GM19452 (cell line): ENCODE measurements at regions not wholly inside any gene's neighbourhood (a gene's known extent, or its start where the extent isn't known, plus 50 kb on each side); places are given as distances from the start of the nearest gene placed in this dataset.
"Not testable (repeated sequence)": the region's sequence is repeated elsewhere in the genome, so short reads cannot be mapped to it uniquely, and the experiment has no call there.

ENCODE experiments used
- ATAC-seq: cut with Tn5 transposase; IDR thresholded peaks from one replicate; pipeline ENCODE4 v1.9.1; 2021; ENCODE audit not compliant: unreplicated experiment

DNA sequence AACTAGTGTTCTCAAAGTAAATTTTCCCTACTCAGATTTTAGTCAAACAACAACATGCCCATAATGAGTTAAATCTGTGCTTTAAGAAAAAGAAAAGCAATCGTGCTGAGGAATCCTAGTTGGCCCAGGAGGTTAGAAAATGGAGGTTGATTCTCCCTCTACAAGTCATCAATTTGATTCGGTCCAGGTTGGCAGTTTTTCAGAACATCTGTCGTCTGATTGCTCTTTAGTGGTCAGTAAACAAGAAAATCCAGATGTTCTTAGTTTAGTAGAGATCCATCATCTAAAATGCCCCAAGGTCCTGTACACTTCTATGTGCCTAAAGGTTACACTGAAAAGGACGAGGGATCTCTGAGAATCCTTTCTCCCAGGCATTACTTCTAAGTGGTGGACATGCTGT is 659.2 kb downstream of the MTRR start:
- ATAC-seq = no peak

- no peak for ATAC-seq
These were observed 669.9 kb downstream of the MTRR start for GRCh38 chr5:8538821-8539220.

- ATAC-seq = no peak
These were observed 671.4 kb downstream of the MTRR start for GRCh38 chr5:8540317-8540716.

DNA sequence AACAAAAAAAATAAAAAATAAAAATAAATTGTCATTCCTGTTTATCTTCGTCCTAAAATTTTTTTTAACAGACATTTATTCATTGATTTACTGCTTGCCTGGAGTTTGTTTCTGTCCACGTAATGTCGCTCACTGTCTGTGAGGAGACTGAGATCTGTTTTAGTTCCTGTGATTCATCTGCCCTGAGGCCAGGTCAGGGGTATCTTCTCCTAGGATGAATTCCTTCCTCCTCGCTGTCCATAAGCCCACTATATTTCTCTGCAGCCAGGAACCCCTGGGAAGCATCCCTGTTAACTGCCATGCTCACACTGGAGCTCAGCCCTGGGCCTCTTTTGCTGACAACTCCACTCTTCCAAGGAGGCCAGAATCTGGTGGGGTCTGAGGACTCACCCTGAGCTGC is 682.0 kb downstream of the MTRR start:
- ATAC-seq = no peak

GRCh38 chr5:8553364-8553763 is 684.4 kb downstream of the MTRR start:
- no peak for ATAC-seq

GRCh38 chr5:8557728-8558127 is 688.8 kb downstream of the MTRR start:
- ATAC-seq = no peak

GRCh38 chr5:8560776-8561175 is 691.8 kb downstream of the MTRR start:
- ATAC-seq = no peak

DNA sequence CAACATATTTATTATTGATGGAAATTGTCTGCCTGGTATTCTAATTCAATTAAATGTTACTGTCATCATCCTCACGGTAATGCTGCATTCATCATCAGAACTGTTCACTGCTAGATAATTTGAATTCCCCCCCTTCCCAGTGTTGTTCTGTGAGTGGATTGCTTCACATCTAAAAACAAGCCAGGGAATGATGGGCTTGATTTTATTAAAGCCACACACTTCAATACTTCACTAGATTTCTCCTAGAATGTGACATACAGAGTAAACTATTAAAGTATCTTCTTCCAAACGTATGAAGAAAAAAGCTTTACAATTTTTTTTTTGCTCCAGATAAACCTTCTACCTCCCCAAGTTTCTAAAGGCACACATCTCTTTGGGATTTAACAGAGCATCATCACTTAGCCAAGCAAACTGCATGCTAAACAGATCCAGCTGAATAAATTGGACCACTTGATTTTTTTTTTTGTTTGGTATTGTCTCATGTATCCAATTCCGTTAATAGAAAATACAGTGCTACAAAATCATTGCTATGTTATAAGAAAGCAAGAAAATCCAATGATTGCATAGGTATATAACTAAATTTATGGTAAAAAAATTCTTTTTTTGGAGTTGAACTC is 692.4 kb downstream of the MTRR start:
- no peak for ATAC-seq

DNA sequence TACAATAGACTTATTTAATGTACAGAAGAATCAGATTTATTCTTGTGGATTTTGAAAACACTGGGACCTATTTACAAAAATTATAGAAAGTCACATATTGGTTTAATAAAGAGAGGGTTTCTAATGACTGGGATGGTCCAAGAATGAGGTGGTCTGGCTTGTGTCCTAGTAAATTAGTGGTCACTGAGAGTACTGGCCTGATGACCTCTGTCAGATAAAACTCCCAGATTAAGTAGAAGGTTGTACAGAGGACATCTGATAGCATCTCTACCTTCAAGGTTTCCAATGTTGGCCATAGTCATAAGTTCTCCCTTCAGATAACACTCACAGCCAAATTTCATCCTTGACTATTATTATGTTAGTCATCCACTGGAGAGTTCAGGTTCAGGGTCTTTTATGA is 692.9 kb downstream of the MTRR start:
- no peak for ATAC-seq

GRCh38 chr5:8563540-8563939 is 694.6 kb downstream of the MTRR start:
- not testable (repeated sequence) for ATAC-seq

DNA sequence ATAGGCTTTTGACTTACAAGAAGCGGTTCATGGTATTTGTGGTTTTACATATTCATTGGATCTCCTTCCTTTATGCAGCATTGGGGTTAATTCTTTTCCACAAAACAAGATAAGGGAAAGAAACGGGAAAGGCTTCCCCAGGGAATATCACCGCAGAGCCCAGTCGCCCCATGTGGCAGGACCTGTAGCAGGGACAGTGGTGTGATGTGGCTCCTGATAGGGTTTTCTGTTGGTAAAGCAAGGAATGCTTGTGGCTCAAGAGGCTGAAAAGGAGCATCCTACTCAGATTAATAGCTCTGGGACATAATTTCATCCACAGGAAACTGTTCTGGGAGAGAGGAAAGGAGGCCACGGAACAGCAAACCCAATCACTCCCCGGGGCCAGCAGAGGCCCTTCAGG is 699.9 kb downstream of the MTRR start:
- ATAC-seq = no peak

- no peak for ATAC-seq
These were observed 701.6 kb downstream of the MTRR start for GRCh38 chr5:8570528-8570927.

DNA sequence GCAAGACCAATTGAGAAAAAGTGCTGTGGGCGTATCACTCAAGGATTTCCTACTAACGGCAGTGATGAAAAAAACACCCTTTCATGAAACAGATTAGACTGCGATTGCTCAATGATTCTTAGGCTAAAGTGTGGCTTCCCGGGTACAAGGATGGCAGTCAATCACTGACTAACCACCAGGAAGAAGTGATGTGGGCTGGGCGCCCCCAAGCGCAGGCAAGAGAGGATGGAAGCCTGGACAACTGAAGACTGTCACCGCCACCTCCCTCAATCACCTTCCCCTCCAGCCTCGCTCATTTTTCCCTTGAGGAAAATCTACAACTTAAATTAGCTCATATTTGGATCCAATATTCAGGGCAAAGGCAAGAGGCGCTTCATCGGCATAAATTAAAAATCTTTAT is 707.2 kb downstream of the MTRR start:
- no peak for ATAC-seq

DNA sequence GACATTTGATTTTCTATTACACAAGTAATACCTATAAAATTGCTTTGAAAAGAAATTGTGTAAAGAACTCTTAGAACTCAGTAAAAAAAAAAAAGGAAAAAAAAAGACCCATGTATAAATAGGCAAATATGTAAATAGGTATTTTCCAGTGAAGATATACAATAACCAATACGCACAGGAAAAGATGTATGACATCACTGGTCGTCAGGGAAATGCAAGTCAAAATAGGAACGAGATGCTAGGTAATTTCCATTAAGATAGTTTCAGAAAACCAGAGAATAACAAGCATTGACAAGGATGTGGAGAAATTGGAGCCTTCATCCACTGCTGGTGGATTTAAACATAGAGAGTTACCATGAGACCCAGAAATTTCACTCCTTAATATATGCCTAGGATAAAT is 708.8 kb downstream of the MTRR start:
- no peak for ATAC-seq

DNA sequence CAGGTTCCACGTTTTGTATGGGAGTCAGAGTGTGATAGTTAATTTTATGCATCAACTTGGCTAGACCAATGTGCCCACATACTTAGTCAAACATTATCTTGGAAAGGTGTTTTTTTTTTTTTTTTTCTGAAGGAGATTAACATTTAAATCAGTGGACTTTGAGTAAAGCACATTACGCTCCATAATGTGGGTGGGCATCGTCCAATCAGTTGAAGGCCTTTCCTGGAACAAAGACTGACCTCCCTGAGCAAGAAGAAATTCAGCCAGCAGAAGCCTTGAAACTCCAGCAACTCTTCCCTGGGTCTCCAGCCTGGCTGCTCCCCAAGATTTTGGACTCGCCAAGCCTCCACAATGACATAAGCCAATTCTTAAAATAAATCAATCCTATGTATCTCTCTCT is 711.4 kb downstream of the MTRR start:
- ATAC-seq = no peak

DNA sequence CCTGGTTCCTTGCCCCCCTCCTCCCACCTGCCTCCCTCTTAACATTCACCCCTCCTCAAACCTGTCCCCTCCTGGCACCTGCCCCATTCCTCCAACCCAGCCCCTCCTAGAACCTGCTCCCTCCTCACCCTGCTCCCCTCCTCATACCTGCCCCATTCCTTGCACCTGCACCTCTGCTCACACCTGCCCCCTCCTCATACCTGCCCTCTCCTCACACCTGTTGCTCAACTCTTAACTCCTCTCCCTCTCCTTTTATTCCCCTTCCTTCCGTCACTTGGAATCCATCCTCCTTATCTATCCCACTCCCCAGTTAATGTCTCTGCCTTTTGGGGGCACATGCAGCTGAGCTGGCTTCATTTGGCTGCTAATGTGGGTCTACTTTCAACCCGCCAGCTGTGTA is 712.1 kb downstream of the MTRR start:
- no peak for ATAC-seq

DNA sequence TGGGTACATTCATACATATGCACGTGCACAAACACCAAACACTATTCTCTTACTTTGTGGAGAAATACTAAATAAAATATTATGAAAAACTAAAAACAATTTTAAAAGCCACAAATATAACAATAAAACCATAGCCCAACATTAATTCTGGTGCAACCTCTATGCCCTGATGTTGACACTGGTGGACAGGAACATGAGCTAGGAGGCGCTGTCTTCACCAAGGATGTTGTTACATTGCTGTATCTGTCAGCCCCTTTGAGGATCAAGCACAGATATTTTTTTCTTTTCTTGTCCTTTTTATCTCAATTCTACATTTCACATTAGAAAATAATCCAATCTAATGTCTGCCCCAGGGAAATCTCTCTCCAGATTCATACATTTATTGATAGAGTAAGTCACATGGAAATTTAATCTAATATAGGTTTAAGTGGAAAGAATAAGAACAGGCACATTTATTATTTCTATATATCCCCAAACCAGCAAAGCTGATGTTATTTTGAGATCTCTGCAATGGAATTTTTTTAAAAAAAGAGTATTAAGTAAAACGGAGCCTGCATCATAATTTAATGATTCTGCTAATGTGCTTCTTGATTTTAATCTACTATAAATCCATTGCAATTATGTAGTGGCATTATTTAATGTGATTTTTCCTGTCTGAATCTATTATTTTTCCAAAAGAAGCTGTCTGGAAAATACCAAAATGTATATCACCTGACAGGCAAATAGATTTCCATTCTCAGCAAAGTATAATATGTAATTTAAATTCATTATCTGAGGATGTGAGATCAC is 716.5 kb downstream of the MTRR start:
- ATAC-seq = no peak

DNA sequence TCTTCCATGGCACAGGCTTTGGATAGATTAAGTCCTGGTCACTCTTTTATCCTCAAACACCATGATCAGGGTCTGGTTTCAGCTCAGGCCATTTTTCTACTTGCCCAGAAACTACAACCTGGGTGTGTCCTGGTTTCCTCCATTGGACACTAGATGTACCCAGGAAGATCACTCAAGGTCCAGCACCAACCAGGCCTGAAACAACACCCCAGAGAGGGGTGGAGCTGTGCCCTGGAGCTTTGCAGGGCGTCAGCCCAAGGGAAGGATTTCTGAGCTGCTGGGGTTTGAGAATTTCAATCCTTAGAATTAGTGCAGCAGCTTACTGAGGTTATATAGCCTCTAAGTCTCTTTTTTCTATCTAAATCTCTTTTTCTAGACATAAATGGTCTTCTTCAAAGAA is 722.0 kb downstream of the MTRR start:
- ATAC-seq = no peak

DNA sequence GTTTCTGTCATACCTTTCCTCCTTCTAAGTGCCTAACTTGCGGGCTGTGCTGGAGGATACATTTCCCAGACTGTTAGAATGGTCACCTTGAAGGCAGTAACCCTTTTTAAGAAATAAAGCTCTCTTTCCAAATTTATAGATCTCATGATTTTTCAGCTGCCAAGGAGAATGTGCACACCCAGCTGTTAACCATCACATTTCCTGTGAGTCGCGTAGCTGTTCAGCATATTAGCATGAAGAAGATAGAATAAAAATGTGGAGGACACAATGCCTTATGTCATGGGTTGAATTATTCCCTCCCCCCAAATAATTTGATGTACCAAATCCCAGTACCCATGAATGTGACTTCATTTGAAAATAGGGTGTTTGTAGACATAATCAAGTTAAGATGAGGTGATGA is 729.4 kb downstream of the MTRR start:
- no peak for ATAC-seq

DNA sequence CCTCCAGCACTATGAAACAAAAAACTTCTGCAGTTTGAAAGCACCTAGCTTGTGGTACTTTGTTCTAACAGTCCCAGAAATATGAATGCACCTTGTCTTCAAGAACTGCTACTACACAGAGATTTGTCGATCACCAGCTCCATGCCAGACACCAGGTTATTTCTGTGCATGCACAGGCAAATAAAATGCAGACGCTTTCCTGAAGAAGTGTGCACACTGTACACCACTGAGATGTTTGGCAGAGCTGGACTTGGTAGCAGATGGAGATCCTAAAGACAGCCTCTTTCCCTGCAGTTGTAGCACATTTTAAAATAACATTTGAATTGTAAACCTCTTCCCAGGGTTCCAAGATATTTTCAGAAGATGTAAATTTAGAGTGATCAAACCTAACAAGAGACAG is 730.0 kb downstream of the MTRR start:
- no peak for ATAC-seq

DNA sequence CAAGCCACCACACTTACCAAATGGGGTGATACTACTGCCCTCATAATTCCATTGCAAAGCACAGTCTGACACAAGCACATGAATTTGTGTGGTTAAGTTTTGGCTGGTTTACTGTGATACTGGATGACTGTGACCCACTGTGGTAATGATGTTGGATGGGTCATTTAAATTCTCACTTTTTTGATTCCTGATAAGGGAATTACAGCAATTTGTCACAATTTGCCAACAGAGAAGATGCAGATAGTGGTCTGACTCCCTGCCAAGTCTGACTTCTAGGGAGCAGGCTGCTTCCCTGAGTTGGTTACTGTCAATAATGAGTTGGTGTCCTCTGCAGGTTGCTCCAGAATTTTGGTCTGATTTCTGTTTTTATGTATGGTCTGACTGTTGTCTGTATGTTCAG is 731.9 kb downstream of the MTRR start:
- ATAC-seq = no peak

DNA sequence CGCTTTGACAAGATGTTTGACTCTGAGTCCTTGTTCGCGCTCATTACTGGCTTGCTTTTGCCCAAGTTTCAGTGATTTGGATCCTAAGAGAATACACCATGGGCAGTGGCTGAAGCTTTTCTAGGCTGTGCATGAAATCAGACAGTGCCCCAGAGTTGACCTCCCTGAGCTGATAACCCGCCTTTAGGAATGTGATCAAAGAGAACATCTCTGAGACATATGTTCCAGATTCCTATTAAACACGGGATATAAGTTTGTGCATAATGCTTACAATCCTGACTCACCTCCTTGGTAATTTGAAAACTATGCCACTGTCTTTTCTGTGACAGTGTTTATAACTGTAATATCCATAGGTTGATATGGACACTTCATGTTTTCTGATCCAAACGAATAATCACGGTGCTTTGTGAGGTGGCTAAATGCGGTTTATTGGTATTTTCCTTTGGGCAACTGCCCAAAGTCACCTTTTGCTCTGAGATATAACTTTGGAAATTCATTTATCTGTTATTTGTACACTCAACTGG is 732.9 kb downstream of the MTRR start:
- ATAC-seq = no peak

DNA sequence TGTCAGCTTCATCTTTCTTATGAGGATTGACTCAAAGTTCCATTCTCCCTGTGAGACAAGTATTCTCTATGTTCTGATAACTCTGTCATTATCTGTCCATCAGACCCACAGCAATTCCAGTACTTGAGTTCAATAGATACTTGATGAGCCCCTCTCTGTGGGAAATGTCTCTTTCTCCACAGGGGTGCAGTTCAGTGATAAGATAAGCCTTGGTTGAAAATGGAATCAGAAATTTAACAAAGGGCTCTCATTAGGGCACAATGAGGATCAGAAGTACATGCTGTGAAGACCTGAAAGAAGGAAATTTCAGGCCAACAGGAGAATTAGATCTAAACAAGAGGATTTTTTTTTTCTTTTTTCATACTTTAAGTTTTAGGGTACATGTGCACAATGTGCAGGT is 737.3 kb downstream of the MTRR start:
- no peak for ATAC-seq
